ENCODE measurements at regions not wholly inside any gene's neighbourhood (a gene's known extent, or its start where the extent isn't known, plus 50 kb on each side); places are given as distances from the start of the nearest gene placed in this dataset.

- TF ChIP-seq EZH2 (IDR thresholded peaks at IDR 0.05; ENCODE audit: borderline replicate concordance, low read depth, low read length, poor library complexity, severe bottlenecking) (no peak), CTCF (conservative IDR thresholded peaks at IDR 0.05; ENCODE audit: low read depth, low read length) (no peak)
- no TSS peak for BruUV-seq (replicated peaks)
- peaks cover 7% of the 10 kb centered on the region for H3K4me1 ChIP-seq (ENCODE audit: insufficient read depth, low read length, poor library complexity, severe bottlenecking)
- no peaks in the 10 kb centered on the region for H3K36me3 ChIP-seq (ENCODE audit: insufficient read depth, low read length, poor library complexity, severe bottlenecking)
- H3K9me3 ChIP-seq (ENCODE audit: low read depth, low read length, poor library complexity, severe bottlenecking): no peaks in the 10 kb centered on the region
- ChIA-PET CTCF (no interaction called here), POLR2A (ENCODE audit: low non-redundant PET) (no interaction called here)
- no peak overlapping the region for H3K27ac ChIP-seq (ENCODE audit: low read depth, low read length, poor library complexity, severe bottlenecking)
- DNase-seq (ENCODE audit: low spot score): peak; percentile 63
- no peaks in the 10 kb centered on the region for H3K27me3 ChIP-seq (replicated peaks; ENCODE audit: insufficient read depth, low read depth, low read length, poor library complexity)
- H3K4me3 ChIP-seq (ENCODE audit: low read depth, low read length, poor library complexity, severe bottlenecking): peak overlapping the region; percentile 4
- intact Hi-C loops (cut with micrococcal nuclease; ENCODE audit: unreplicated experiment): no loop called here
Measured at GRCh38 chr21:36535618-36536241, 55.8 kb upstream of the CLDN14 start.

- no peaks in the 10 kb centered on the region for H3K36me3 ChIP-seq (ENCODE audit: insufficient read depth, low read length, poor library complexity, severe bottlenecking)
- POLR2A ChIA-PET (ENCODE audit: low non-redundant PET): no interaction called here
- H3K9me3 ChIP-seq (ENCODE audit: low read depth, low read length, poor library complexity, severe bottlenecking): no peaks in the 10 kb centered on the region
- no peak for DNase-seq (ENCODE audit: low spot score)
- BruUV-seq (replicated peaks): no TSS peak
- peaks cover 7% of the 10 kb centered on the region for H3K4me1 ChIP-seq (ENCODE audit: insufficient read depth, low read length, poor library complexity, severe bottlenecking)
- no peak overlapping the region for H3K27ac ChIP-seq (ENCODE audit: low read depth, low read length, poor library complexity, severe bottlenecking)
- no peak overlapping the region for H3K4me3 ChIP-seq (ENCODE audit: low read depth, low read length, poor library complexity, severe bottlenecking)
- CTCF ChIA-PET: no interaction called here
- intact Hi-C loops (cut with micrococcal nuclease; ENCODE audit: unreplicated experiment): no loop called here
- TF ChIP-seq CTCF (conservative IDR thresholded peaks at IDR 0.05; ENCODE audit: low read depth, low read length) (no peak), EZH2 (IDR thresholded peaks at IDR 0.05; ENCODE audit: borderline replicate concordance, low read depth, low read length, poor library complexity, severe bottlenecking) (no peak)
- H3K27me3 ChIP-seq (replicated peaks; ENCODE audit: insufficient read depth, low read depth, low read length, poor library complexity): no peaks in the 10 kb centered on the region
Measured at GRCh38 chr21:36538761-36539160, 58.8 kb upstream of the CLDN14 start.

GRCh38 chr21:36539434-36540150 lies 59.7 kb upstream of the CLDN14 start:
- Histone ChIP-seq H3K36me3 (ENCODE audit: insufficient read depth, low read length, poor library complexity, severe bottlenecking) (no peaks in the 10 kb centered on the region), H3K27ac (ENCODE audit: low read depth, low read length, poor library complexity, severe bottlenecking) (no peak overlapping the region), H3K9me3 (ENCODE audit: low read depth, low read length, poor library complexity, severe bottlenecking) (no peaks in the 10 kb centered on the region), H3K27me3 (replicated peaks; ENCODE audit: insufficient read depth, low read depth, low read length, poor library complexity) (no peaks in the 10 kb centered on the region), H3K4me1 (ENCODE audit: insufficient read depth, low read length, poor library complexity, severe bottlenecking) (peaks cover 7% of the 10 kb centered on the region), H3K4me3 (ENCODE audit: low read depth, low read length, poor library complexity, severe bottlenecking) (no peak overlapping the region)
- ChIA-PET POLR2A (ENCODE audit: low non-redundant PET) (no interaction called here), CTCF (no interaction called here)
- intact Hi-C loops (cut with micrococcal nuclease; ENCODE audit: unreplicated experiment): no loop called here
- DNase-seq (ENCODE audit: low spot score): no peak
- no peak for TF ChIP-seq CTCF (conservative IDR thresholded peaks at IDR 0.05; ENCODE audit: low read depth, low read length)
- TF ChIP-seq EZH2 (IDR thresholded peaks at IDR 0.05; ENCODE audit: borderline replicate concordance, low read depth, low read length, poor library complexity, severe bottlenecking): no peak
- no TSS peak for BruUV-seq (replicated peaks)

All from A673 (cell line).